NCI-H345 (cell line): ENCODE measurements at regions not wholly inside any gene's neighbourhood (a gene's known extent, or its start where the extent isn't known, plus 50 kb on each side); places are given as distances from the start of the nearest gene placed in this dataset.

Experiments
- DNase-seq: peaks from one replicate; lab custom pipeline; 2025; lab: John Stamatoyannopoulos, UW

DNA sequence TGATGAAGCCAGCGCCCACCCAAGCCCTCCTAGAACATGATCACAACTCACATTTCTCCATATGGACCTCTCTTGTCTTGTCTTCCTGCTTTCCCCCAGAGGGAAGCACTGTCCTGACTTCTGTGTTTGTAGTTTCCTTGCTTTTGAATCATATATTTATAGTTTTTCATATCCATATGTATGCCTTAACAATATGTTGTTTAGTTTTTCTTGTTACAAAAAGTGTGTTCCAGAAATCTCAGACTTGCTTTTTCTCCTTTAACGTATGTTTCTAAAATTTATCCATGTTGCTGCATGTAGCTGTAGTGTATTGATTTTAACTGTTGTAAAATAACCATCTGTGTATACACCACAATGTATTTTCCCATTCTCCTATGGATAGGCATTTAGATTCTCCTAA is 182.0 kb upstream of the SMIM23 start:
- DNase-seq: no peak

DNA sequence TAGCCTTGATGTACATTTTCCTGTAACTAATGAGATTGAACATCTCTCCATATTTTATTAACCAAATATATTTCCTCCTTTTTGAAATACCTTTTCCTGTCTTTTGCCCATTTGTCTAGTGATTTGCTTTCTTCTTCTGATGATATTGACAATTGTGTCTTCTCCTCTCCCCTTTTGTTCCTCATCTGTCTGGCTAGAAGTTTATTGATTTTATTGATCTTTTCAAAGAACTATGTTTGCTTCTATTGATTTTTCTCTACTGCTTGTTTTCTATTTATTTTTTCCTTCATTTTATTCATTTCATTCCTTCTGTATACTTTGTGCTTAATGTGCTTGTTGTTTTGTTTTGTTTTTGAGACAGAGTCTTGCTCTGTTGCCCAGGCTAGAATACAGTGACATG is 181.4 kb upstream of the SMIM23 start:
- no peak for DNase-seq

DNA sequence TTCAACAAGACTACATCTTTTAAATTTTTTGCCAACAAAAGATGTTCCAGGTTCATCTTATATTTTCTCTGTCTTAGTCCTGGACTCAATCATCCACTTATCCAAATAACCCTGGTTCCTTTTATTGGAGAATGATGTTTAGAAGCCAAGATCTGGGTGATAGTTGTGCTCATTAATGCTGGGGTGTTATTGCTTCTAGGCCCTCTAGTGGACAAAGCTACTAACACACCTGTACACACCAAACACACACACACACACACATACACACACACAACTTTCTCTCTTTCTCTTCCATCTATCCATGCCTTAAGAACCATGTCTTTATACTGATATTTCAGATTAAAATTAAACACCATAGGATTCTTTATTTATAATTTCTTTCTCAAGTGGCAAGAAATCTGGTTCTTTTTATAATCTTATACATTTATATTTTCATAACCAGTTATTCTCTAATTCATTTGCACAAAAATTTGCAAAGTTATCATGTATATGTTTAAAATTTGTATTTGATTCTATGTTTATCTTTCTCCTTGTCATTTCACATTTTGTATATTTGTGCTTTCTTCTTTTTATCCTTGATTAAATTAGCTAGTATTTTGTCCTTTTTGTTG is 179.1 kb upstream of the SMIM23 start:
- DNase-seq: no peak

DNA sequence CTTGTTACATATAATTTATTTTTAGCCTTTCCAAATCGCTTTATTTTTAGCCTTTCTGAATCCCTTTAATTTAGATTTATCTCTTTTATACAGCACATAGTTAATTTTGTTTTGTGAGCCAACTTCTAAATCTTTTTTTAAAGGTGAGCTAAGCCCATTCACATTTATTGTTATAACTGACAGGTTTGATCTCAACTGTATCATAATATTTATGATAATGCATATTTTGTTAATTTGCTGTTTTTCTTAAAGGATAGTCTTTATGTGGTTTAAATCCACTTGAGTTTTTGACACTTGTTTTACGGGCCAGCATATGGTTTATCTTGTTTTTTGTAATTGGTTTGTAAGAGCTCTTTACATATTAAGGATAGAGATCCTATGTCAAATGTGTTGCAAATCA is 177.8 kb upstream of the SMIM23 start:
- DNase-seq: no peak

DNA sequence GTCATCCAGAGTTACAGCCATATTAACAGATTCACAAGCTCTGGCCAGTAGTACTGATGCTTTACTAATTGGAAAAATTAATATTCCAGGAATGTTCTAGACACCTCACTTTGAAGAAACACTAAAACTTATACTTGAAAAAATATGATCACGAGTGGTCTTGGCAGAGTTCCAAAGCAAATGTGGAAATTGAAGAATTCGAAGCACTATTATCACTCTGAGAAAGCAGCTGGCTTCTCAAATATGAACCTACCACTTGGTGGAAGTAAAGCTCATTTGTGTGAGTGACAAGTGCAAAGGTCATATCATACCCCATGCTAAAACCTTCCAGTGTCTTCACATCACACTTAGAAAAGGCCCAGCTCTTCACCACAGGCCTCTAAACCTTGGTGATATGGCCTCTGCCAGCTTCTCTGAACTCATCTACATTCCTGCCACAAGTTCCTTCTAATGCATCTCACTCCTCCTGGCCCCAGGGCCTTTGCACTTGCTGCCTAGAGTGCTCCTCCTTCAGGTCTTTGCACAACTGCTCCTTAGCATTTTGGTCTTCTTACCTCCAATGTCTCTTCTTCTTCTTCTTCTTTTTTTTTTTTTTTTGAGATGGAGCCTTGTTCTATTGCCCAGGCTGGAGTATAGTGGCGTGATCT is 175.7 kb upstream of the SMIM23 start:
- DNase-seq: no peak

DNA sequence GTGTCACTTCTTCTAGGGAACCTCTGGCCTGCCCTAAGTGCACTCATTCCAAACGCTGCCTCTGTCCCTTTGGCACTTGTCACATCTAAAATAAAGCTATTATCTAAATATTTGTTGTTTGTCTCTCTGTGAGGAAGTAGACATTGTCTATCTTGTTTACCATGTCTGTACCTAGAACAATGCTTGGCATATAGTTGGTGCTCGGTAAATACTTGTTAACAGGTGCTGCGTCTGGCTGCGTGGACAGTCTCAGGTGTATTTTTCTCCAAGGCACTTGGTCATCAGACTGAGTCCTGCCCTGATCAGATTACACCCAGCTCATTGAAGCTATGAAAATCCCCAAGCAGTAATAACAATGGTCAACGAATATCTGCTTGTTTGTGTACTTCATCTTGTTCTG is 174.9 kb upstream of the SMIM23 start:
- no peak for DNase-seq

DNA sequence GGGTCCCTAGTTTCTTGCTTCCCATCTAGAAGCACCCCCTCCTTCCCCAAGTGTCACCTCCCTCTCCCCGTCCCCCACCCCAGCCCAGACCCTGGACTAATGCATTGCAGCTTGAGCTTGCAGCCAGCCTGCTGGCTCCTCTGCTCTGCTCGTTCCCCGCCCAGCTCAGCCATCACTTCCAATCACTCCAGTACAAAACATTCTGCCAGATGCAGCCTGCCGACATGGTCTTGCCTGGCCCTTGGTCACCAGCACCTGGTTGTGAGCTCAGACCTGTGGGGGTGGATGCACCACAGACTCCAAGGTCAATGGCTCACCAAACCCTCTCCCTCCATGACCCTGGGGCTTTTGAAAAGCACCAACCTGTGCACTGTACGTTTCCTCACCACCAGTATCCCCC is 172.9 kb upstream of the SMIM23 start:
- no peak for DNase-seq

DNA sequence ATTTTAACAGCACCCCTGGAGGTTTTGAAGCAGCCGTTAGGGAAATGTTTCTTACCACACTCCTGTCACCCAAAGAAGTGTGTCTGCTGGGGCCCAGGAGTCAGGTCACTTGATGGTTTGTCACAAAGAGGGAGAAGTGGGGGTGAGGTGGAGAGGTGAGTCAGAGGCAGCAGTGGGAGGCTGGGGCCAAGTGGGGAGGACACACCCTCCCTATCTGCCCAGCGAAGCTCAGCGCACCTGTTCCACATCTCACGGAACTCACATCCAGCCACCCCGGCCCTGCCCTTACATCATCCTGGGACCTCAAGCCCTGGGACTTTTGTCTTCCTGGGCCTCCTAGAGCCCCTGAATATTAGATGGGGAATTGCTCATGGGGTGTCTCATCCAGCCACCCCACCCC is 171.1 kb upstream of the SMIM23 start:
- DNase-seq: no peak

- no peak for DNase-seq
These were observed 170.5 kb upstream of the SMIM23 start for GRCh38 chr5:171614971-171615653.

DNA sequence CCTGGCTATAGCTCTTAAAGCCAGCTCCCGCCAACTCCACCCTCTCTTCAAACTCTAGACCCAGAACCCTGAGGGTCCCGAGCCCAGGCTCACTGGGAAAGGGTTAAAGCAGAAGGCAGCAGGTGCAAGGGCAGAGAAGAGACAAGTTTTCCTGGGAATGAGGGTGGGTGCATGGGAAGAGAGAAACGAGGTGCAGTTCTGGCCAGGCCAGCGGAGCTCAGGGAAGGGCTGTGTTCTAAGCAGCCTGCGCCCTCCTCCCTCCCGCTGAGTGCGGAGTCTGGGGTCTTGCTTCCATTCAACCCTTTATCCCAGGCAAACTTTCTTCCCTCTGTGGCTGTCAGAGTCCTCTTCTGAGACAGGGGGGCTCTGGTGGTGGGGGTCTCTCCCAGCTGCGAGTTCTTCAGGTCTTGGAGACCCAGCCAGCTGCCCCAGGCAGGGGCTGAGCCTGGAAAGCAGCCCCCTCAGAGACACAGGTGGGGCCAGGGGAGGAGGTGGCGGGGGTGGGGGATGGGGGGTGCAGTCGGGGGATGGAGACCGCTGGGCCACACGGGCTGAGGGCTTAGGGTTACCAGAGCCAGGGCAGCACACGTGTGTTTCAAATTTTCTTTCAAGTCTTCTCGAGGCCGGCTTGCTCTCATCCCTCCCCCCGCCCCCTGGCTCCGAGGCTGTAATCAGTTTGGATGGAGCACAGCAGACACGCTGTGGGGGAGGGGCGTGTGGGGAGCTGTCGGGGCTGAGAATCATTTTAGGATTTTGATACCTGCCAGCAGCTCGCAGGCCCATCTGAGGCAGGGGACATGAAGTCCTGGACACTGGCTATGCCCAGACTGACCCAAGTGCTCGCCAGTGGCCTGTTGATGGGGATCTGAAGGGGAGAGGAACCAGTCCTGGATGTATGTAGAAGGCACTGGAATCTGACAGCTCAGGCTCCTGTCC is 169.6 kb upstream of the SMIM23 start:
- no peak for DNase-seq

DNA sequence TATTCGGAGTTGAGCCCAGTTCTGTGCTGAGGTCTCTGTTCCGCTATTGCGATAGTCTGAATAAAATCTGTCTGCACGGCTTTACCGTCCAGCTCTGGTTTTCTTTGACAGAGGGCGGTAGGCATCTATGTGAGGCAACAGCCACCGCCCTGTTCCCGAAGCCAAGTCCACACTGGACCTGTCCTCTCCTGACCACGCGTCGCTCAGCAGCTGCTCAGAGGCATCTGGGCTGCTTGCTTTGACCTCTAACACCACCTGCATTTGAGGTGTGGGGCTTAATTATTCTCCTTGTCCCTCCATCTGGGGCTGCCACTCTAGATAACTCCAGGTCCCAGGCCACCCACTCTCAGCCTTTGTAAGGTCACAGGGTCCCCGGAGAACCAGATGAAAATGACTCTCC is 168.4 kb upstream of the SMIM23 start:
- DNase-seq: no peak

DNA sequence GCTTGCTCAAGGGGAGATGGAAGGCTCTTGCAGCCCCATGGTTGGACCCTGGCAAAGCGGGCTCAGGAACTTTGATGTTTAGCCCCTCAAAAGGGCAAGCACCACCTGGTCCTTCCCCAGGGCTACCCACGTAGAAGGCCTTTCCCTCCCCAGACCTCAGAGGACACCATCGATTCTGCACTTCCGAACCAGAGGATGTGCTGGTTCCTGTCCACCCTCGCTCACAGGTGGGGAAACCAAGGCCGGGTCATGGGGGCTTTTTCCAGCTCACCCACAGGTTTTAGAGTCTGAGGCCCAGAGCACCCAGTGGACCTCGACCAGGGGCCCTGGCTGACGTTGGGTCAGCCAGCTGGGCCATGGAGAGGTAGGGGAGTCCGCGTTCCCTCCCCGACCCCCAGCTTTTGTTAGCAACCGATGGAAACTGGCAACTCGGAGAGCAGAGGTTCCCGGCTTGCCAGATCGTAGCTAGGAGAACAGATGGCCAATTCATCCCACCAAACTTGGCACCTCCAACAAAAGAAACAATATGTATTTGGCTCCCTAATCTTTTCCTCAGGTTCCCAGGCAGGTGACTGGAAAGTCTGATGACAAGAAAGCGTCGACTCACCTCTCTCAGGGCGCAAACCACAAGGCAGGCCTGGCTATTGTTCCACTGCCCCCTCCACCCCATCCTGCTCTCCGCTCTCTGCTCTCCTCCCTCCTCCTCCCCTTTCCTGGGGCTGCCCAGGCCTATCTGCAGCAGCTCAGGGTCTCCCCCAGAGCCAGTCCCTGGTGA is 167.6 kb upstream of the SMIM23 start:
- no peak for DNase-seq

GRCh38 chr5:171619196-171619595 is 166.4 kb upstream of the SMIM23 start:
- no peak for DNase-seq

DNA sequence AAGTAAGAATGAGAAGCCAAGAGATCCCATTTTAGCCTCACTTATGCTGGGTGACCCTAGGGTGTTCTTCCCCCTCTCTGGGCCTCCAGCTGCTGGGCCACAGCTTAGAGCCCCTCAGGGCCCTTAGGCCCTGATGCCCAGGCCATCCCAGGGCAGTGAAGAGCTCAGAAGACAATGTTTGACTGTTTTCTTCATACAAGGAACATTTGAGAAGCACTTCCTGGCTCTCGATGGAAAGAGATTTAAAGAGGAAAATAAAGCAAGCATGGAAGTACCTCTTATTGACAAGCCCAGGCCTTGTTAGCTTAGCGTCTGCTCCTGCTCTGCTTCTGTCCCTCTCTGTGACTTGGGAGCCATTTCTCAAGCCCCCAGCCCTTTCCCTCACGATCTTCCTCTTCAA is 165.9 kb upstream of the SMIM23 start:
- no peak for DNase-seq

GRCh38 chr5:171622010-171622409 is 163.6 kb upstream of the SMIM23 start:
- DNase-seq: no peak

DNA sequence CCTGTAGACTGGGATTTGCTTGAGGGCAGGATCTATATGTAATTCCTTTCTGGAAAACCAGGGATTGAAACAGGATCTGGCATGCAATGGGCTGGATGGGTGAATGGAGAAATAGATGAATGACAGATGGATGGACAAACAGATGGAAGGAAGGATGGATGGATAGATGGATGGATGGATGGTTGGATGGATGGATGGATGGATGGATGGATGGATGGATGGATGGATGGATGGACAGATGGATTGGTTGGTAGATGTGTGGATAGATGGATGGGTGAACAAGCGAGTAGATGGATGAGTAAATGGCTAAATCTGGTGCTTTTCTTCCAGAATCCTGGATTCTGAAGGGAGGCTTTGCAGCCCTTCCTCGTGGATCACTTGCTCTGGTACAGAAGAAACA is 162.5 kb upstream of the SMIM23 start:
- DNase-seq: no peak

GRCh38 chr5:171623551-171624097 is 162.0 kb upstream of the SMIM23 start:
- no peak for DNase-seq

- DNase-seq: no peak
These were observed 161.2 kb upstream of the SMIM23 start for GRCh38 chr5:171624396-171624795.

- no peak for DNase-seq
These were observed 160.0 kb upstream of the SMIM23 start for GRCh38 chr5:171625646-171626045.

DNA sequence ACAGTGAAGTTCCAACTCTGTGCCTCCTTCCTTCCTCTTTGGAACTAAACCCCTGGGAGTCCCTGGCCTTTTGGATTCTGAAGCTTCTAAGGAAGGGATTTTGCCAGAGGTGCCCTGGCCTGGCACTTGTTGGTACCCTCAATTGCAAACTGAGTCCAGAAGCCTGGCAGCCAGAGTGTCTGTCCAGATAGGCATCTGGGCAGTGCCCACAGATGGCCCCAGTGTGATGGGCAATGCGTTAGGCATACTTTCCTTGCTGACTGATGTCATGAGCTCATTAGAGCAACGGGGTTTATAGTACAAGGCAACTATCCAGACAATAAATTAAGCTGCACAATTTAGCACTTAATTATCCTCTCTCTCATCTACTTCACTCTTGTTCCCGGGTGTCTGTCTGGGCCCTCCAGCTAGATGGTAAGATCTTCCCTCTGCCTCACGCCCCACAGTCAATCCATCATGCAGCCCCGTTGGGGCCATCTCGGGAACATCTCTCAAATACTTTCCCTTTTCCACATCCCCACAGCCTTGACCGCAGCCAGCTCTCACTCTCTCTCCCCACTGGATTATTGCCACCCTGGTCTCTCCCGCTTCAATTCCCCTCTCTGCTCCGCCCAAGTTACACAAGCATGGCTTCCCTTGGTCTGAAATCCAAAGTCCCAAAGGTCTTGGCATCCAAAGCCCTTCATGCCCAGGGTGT is 157.5 kb upstream of the SMIM23 start:
- DNase-seq: no peak

DNA sequence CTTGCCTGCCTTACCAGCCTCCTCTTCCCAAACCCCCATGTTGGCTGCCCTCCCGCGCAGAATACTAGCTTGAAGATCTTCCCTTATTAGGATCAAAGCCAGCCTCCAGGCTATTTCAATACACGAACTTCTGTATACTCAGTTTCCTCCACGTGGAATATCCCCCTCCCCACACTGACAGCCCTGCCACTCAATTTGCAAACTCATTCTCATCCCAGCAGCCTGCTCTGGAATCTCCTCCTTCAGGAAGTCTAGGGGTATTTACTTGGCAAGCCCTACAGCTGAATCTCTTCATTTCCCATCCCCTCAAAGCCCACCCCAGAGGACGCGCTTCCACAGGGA is 157.0 kb upstream of the SMIM23 start:
- no peak for DNase-seq
